HS-5 (cell line): ENCODE measurements at regions not wholly inside any gene's neighbourhood (a gene's known extent, or its start where the extent isn't known, plus 50 kb on each side); places are given as distances from the start of the nearest gene placed in this dataset.
"Not testable (repeated sequence)": the region's sequence is repeated elsewhere in the genome, so short reads cannot be mapped to it uniquely, and the experiment has no call there.

Experiments
- DNase-seq: peaks from one replicate; pipeline ENCODE4 v3.0.0-alpha.2; 2012; ENCODE audit warnings: low read depth

- DNase-seq: peak; percentile 30
Observed at GRCh38 chr1:191671236-191671635, 487.0 kb upstream of the RGS18 start.

- no peak for DNase-seq
Observed at GRCh38 chr1:191674626-191675179, 483.6 kb upstream of the RGS18 start.

- DNase-seq: no peak
Observed at GRCh38 chr1:191675856-191676783, 482.1 kb upstream of the RGS18 start.

GRCh38 chr1:191685669-191686068 is 472.6 kb upstream of the RGS18 start:
- no peak for DNase-seq

- DNase-seq: no peak
Observed at GRCh38 chr1:191687721-191688120, 470.5 kb upstream of the RGS18 start.

- DNase-seq: no peak
Observed at GRCh38 chr1:191690931-191691330, 467.3 kb upstream of the RGS18 start.

GRCh38 chr1:191693797-191694196 is 464.5 kb upstream of the RGS18 start:
- DNase-seq: no peak

- DNase-seq: no peak
Observed at GRCh38 chr1:191695865-191696264, 462.4 kb upstream of the RGS18 start.

- no peak for DNase-seq
Observed at GRCh38 chr1:191696354-191696753, 461.9 kb upstream of the RGS18 start.

- DNase-seq: no peak
Observed at GRCh38 chr1:191697556-191697955, 460.7 kb upstream of the RGS18 start.

GRCh38 chr1:191698246-191698645 is 460.0 kb upstream of the RGS18 start:
- no peak for DNase-seq

- no peak for DNase-seq
Observed at GRCh38 chr1:191699343-191699742, 458.9 kb upstream of the RGS18 start.

- DNase-seq: no peak
Observed at GRCh38 chr1:191700922-191701321, 457.3 kb upstream of the RGS18 start.

- no peak for DNase-seq
Observed at GRCh38 chr1:191702124-191702523, 456.1 kb upstream of the RGS18 start.

GRCh38 chr1:191707288-191707687 is 451.0 kb upstream of the RGS18 start:
- peak; percentile 47 for DNase-seq

- DNase-seq: no peak
Observed at GRCh38 chr1:191709215-191709614, 449.0 kb upstream of the RGS18 start.

- DNase-seq: no peak
Observed at GRCh38 chr1:191711961-191712360, 446.3 kb upstream of the RGS18 start.

- no peak for DNase-seq
Observed at GRCh38 chr1:191714845-191715244, 443.4 kb upstream of the RGS18 start.

- DNase-seq: no peak
Observed at GRCh38 chr1:191729742-191730141, 428.5 kb upstream of the RGS18 start.

- DNase-seq: not testable (repeated sequence)
Observed at GRCh38 chr1:191731608-191732302, 426.5 kb upstream of the RGS18 start.

- DNase-seq: no peak
Observed at GRCh38 chr1:191734321-191734720, 423.9 kb upstream of the RGS18 start.

- no peak for DNase-seq
Observed at GRCh38 chr1:191739544-191739943, 418.7 kb upstream of the RGS18 start.

- no peak for DNase-seq
Observed at GRCh38 chr1:191752342-191752741, 405.9 kb upstream of the RGS18 start.
